GM19397 (cell line): ENCODE measurements at regions not wholly inside any gene's neighbourhood (a gene's known extent, or its start where the extent isn't known, plus 50 kb on each side); places are given as distances from the start of the nearest gene placed in this dataset.
"Not testable (repeated sequence)": the region's sequence is repeated elsewhere in the genome, so short reads cannot be mapped to it uniquely, and the experiment has no call there.

Experiments used
- ATAC-seq: cut with Tn5 transposase; IDR thresholded peaks from one replicate; pipeline ENCODE4 v1.9.1; 2021; ENCODE audit warnings: mild to moderate bottlenecking, moderate library complexity; ENCODE audit not compliant: unreplicated experiment

- no peak for ATAC-seq
Observed at GRCh38 chr2:144666032-144666431, 146.1 kb upstream of the ZEB2 start.

GRCh38 chr2:144663207-144663606 lies 143.3 kb upstream of the ZEB2 start:
- ATAC-seq: no peak

- ATAC-seq: no peak
Observed at GRCh38 chr2:144660518-144661316, 140.8 kb upstream of the ZEB2 start.

GRCh38 chr2:144659731-144660275 lies 139.9 kb upstream of the ZEB2 start:
- ATAC-seq: no peak

GRCh38 chr2:144654523-144654922 lies 134.6 kb upstream of the ZEB2 start:
- ATAC-seq: no peak

GRCh38 chr2:144650907-144651306 lies 131.0 kb upstream of the ZEB2 start:
- ATAC-seq: no peak

DNA sequence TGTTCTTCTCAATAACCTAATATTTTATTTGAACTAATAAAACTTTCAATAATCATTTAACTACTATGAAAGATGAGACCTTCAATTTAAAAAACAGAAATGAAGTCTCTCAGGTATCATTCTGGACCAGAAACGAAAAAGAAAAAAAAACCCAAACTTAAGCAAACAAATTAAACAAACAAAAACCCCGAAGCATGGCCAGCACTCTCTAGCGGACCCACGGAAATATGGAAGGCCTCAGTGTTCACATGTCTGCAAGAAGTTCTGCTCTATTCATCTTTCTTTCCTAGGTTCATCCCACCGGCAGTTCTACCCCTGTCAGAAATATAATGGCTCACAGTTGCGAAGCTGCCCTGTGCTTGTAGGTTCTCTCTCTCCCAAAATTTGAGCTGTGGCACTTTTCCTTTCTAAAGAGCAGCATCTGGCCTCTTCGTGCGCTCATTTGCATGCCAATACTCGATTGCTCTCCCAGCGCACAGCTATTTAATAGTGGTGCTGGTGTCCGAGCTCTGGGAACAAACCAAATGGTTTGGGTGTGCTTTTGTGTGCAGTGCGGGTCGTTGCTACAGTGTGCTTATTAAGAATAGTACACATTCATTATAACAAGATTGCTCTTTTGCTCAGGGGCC lies 129.0 kb upstream of the ZEB2 start:
- ATAC-seq: no peak

DNA sequence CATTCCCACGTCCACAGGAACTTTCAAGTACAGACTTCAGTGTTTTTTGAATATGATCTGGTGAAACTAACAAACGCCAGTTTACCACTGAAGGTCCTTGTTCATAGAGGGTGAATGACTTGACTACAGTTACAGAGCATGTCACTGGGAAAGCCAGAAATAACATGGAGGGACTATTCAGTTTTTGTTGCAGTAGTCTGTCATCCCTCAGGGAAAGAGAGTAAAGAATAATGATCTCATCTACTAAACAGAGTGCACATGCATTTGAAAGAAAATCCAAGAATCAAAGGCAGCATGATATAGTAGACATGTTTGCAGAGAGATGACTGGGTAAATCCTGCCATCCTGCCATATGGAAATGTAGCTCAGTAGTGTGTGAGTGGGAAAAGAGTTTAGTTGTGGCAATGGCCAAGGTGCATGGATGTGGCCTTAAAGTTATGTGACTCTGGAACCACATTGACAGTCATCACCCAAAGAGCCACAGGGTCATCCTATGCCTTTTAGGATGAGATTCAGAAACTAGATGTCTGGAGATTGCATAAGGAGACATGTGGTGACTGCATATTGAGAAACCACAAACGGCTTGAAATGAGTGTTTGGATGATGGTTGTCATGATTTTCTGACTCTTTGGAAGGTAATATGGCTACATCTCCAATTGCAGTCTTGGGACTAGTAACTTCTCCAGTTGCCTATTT lies 125.3 kb upstream of the ZEB2 start:
- no peak for ATAC-seq

GRCh38 chr2:144644549-144644948 lies 124.6 kb upstream of the ZEB2 start:
- ATAC-seq: no peak

GRCh38 chr2:144643537-144644336 lies 123.8 kb upstream of the ZEB2 start:
- no peak for ATAC-seq

DNA sequence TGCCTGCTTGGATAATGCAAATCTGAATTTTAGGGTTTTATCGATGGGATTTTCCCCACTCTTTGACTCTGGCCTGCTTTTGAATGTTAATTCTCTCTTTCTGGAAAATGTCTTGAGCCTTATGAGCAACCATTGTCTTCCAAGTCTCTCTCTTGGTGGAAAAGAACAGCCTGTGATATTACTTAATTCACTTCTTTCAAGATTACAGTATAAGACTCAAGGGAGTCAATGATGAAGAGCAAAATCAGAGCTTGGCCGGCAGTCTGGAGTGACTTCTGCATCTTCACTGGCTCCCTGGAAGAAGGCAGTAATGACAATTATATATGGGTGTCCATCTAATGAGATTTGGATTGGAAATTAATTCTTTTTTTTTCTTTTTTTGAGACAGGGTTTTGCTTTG lies 122.9 kb upstream of the ZEB2 start:
- no peak for ATAC-seq

DNA sequence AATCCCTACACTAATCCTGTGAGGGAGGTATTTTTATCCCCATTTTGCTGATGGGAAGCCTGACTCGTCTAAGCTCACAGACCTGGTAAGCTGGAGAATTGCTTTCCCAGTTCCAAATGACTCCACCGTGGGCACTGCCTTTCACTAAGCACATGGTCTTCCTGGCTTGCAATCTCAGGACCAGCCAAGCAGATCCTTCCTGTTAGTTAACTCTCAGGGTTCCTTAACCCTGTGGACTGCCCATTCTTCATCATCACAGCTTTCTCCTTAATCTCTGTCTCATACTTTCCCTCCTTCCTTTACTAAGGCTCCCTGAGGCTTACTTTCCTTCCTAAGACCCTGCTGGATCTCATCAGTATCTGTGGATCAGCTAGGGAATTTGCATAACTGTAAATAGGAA lies 122.2 kb upstream of the ZEB2 start:
- no peak for ATAC-seq

DNA sequence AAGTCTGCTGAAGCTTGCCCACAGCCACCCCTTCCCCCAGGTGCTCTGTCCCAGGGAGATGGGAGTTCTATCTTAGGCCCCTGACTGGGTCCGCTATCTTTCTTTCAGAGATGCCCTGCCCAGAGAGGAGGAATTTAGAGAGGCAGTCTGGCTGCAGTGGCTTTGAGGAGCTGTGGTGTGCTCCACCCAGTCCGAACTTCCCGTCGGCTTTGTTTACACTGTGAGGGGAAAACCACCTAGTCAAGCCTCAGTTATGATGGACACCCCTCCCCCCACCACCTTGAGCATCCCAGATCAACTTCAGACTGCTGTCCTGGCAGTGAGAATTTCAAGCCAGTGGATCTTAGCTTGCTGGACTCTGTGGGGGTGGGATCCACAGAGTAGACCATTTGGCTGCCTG lies 118.3 kb upstream of the ZEB2 start:
- not testable (repeated sequence) for ATAC-seq

DNA sequence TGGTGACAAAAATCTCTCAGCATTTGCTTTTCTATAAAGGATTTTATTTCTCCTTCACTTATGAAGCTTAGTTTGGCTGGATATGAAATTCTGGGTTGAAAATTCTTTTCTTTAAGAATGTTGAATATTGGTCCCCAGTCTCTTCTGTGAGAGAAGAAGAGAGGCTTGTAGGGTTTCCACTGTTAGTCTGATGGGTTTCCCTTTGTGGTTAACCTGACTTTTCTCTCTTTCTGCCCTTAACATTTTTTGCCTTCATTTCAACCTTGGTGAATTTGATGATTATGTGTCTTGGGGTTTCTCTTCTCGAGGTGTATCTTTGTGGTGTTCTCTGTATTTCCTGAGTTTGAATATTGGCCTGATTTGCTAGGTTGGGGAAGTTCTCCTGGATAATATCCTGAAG lies 116.9 kb upstream of the ZEB2 start:
- not testable (repeated sequence) for ATAC-seq

GRCh38 chr2:144632809-144633208 lies 112.9 kb upstream of the ZEB2 start:
- no peak for ATAC-seq

DNA sequence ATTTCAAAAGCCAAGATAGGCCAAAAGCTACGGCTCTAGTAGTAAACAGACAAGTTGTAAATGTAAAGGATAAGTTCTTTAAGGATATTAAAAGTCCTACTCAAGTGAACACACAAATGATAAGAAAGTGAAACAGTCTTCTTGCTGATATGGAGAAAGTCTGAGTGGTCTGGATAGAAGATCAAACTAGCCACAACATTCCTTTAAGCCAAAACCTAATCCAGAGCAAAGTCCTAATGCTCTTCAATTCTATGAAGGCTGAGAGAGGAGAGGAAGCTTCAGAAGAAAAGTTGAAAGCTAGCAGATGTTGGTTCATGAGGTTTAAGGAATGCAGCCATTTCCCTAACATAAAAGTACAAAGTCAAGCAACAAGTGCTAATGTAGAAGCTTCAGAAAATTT lies 111.7 kb upstream of the ZEB2 start:
- no peak for ATAC-seq

DNA sequence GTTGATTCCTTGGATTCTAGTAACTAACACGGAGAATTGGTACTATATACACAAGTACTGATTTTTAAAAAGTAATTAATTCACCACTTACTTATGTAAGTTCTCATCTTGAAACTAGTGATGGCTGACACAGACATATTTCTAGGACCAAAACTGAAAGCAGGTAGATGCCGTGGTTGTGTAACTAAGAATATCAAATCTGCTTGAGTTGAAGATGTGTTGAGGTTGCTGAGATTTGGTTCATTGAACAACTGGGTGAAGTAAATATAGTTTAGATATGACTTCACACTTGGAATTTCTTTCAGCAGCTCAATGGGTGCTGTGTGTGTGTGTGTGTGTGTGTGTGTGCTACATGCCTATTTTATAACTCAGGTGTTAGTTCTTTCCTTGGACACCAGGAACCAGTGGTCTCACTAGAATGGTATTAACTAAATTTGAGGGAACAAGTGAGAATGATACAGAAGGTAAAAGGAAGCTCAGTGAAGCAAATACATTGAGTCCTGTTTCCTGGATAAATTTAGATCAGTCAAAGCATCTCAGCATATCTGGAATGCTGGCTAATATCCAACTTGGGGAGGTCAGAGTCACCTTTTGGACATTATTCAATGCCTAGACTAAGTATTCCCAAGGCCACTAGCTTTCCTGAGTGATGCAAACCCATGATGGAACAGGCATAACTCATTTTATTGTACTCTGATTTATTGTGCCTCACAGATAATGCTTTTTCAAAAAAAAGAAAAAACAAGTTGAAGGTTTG lies 110.7 kb upstream of the ZEB2 start:
- peak; percentile 88 for ATAC-seq

- ATAC-seq: no peak
Observed at GRCh38 chr2:144629935-144630334, 110.0 kb upstream of the ZEB2 start.

GRCh38 chr2:144628566-144628965 lies 108.6 kb upstream of the ZEB2 start:
- ATAC-seq: no peak

- no peak for ATAC-seq
Observed at GRCh38 chr2:144625626-144626025, 105.7 kb upstream of the ZEB2 start.
